Endodermal cell (in vitro differentiated cells): ENCODE measurements at regions not wholly inside any gene's neighbourhood (a gene's known extent, or its start where the extent isn't known, plus 50 kb on each side); places are given as distances from the start of the nearest gene placed in this dataset.

Experiments
- DNase-seq: peaks from one replicate; pipeline ENCODE4 v3.0.0-alpha.2; 2017
- H3K27ac ChIP-seq: 2 replicates; pipeline ENCODE4 v1.5.1; 2013; ENCODE audit warnings: mild to moderate bottlenecking, low read depth, low read length, moderate library complexity
- H3K27me3 ChIP-seq: 2 replicates; pipeline ENCODE4 v1.6.1; 2013; ENCODE audit warnings: mild to moderate bottlenecking, low read length, moderate library complexity; ENCODE audit not compliant: insufficient read depth, control insufficient read depth, poor library complexity, severe bottlenecking
- H3K36me3 ChIP-seq: 2 replicates; pipeline ENCODE4 v1.7.0; 2013; ENCODE audit warnings: mild to moderate bottlenecking, low read length, moderate library complexity; ENCODE audit not compliant: control insufficient read depth, insufficient read depth
- H3K4me1 ChIP-seq: one replicate; pipeline ENCODE4 v1.7.0; 2013; ENCODE audit warnings: low read length; ENCODE audit not compliant: control insufficient read depth, insufficient read depth
- H3K4me3 ChIP-seq: 2 replicates; pipeline ENCODE4 v1.5.1; 2013; ENCODE audit warnings: mild to moderate bottlenecking, low read length, moderate library complexity
- H3K9ac ChIP-seq: 2 replicates; pipeline ENCODE4 v1.6.1; 2013; ENCODE audit warnings: mild to moderate bottlenecking, low read length, moderate library complexity; ENCODE audit not compliant: poor library complexity, severe bottlenecking; ENCODE audit errors: extremely low read depth
- H3K9me3 ChIP-seq: 2 replicates; pipeline ENCODE4 v1.6.1; 2013; ENCODE audit warnings: mild to moderate bottlenecking, low read length, moderate library complexity; ENCODE audit not compliant: control insufficient read depth
- H3K27ac Mint-ChIP-seq: 2 replicates; pipeline ENCODE4 v1.8.0; 2020; ENCODE audit warnings: mixed read lengths
- H3K27me3 Mint-ChIP-seq: 2 replicates; pipeline ENCODE4 v1.8.0; 2021; ENCODE audit warnings: mild to moderate bottlenecking, mixed read lengths; ENCODE audit not compliant: insufficient read depth
- H3K36me3 Mint-ChIP-seq: 2 replicates; pipeline ENCODE4 v1.8.0; 2020; ENCODE audit warnings: low read depth, mixed read lengths
- H3K4me1 Mint-ChIP-seq: 2 replicates; pipeline ENCODE4 v1.8.0; 2020; ENCODE audit warnings: mixed read lengths
- H3K4me3 Mint-ChIP-seq: 2 replicates; pipeline ENCODE4 v1.8.0; 2020; ENCODE audit warnings: mild to moderate bottlenecking, moderate library complexity, mixed read lengths
- H3K9me3 Mint-ChIP-seq: 2 replicates; pipeline ENCODE4 v1.8.0; 2020; ENCODE audit warnings: mild to moderate bottlenecking, mixed read lengths
- WGBS, 2 experiments: methylation state at CpG; one replicate each; pipeline versions ENCODE4 v1.1.5 to v1.1.7; 2013; ENCODE audit warnings: missing lambda C conversion rate in 2 of 2, mixed read lengths in 1 of 2; ENCODE audit not compliant: insufficient coverage in 1 of 2, insufficient read length in 1 of 2; 5-methylcytosine and 5-hydroxymethylcytosine counted together
- TF ChIP-seq, protein P1 (sequence below): fragments of 200-600 bp; sonication (generic); conservative IDR thresholded peaks from 2 replicates; pipeline ENCODE4 v1.5.0; 2021; ENCODE audit warnings: antibody characterized with exemption, mild to moderate bottlenecking

DNA sequence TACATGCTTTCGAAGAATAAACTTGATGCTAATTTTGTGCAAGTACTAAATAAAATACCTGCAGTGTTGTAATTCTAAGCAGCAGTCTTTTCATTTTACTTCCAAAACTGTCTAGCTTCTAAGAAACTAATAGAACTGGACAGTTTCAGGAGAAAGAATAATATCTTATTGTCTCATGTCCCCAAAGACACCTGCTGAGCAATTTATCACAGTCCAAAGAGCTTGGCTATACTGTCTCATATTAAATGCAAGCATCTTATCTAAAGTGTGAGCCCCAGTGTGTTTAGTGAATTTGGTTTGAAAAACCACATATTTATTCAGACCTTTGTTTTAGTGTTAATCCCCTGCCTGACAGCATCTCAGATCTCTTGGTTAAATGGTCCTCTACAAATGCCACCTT is 374.3 kb downstream of the TMX3 start:
- no peak overlapping the region for H3K4me3 ChIP-seq
- no peaks in the 10 kb centered on the region for H3K27me3 ChIP-seq
- Mint-ChIP-seq H3K36me3 (no peaks in the 10 kb centered on the region), H3K4me3 (no peak overlapping the region), H3K4me1 (peaks cover 7% of the 10 kb centered on the region), H3K27me3 (no peaks in the 10 kb centered on the region), H3K9me3 (no peaks in the 10 kb centered on the region), H3K27ac (no peak overlapping the region)
- no peak overlapping the region for H3K9ac ChIP-seq
- H3K36me3 ChIP-seq: no peaks in the 10 kb centered on the region
- H3K9me3 ChIP-seq: no peaks in the 10 kb centered on the region
- H3K4me1 ChIP-seq: no peaks in the 10 kb centered on the region
- no peak for DNase-seq
- no peak overlapping the region for H3K27ac ChIP-seq
- WGBS, 2 experiments: 93 to 100% methylated on average over 1 of the region's 1 CpG
- TF ChIP-seq, protein P1, sequence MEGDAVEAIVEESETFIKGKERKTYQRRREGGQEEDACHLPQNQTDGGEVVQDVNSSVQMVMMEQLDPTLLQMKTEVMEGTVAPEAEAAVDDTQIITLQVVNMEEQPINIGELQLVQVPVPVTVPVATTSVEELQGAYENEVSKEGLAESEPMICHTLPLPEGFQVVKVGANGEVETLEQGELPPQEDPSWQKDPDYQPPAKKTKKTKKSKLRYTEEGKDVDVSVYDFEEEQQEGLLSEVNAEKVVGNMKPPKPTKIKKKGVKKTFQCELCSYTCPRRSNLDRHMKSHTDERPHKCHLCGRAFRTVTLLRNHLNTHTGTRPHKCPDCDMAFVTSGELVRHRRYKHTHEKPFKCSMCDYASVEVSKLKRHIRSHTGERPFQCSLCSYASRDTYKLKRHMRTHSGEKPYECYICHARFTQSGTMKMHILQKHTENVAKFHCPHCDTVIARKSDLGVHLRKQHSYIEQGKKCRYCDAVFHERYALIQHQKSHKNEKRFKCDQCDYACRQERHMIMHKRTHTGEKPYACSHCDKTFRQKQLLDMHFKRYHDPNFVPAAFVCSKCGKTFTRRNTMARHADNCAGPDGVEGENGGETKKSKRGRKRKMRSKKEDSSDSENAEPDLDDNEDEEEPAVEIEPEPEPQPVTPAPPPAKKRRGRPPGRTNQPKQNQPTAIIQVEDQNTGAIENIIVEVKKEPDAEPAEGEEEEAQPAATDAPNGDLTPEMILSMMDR: no peak

DNA sequence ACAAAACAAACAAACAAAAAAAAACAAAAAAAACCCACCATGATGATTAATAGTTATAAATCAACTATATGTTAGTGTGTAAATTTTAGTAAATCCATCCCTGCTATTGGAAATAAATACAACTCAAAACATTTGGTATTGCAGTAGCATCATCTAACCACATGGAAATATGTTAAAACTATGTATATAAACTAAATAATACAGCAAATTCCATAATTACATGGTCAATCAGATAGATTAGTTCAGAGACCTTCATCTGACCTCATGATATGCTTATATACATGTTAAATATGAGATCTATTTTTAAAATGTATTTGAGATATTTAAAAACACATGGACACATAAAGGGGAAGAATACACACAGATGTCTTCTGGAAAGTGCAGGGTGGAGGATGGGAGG is 384.2 kb downstream of the TMX3 start:
- no peaks in the 10 kb centered on the region for H3K27me3 Mint-ChIP-seq
- H3K27ac Mint-ChIP-seq: no peak overlapping the region
- no peak overlapping the region for H3K9ac ChIP-seq
- H3K27ac ChIP-seq: no peak overlapping the region
- H3K36me3 Mint-ChIP-seq: no peaks in the 10 kb centered on the region
- no peak overlapping the region for H3K4me3 Mint-ChIP-seq
- TF ChIP-seq, protein P1: peak; percentile 60
- no peaks in the 10 kb centered on the region for H3K9me3 ChIP-seq
- H3K27me3 ChIP-seq: no peaks in the 10 kb centered on the region
- H3K9me3 Mint-ChIP-seq: no peaks in the 10 kb centered on the region
- H3K4me1 Mint-ChIP-seq: no peaks in the 10 kb centered on the region
- H3K4me3 ChIP-seq: no peak overlapping the region
- no peak for DNase-seq
- no peaks in the 10 kb centered on the region for H3K36me3 ChIP-seq
- H3K4me1 ChIP-seq: no peaks in the 10 kb centered on the region

DNA sequence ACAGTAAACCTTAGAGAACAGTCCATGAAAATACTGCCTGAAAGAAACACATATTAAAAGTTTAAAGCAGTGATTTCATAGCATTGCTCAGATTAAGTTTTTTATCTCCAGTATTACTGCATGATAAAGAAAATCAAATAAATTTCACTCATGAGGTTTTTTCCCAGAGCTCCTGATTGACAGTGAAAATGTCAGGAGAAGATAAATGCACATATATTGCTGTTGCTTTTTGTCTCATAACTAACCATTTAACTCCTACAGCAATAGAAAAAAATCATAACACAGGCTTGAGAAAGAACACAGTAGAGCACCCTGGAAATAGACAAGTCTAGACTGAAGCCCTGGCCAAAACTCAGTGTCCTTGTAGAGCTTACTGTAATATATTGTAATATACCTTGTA is 391.0 kb downstream of the TMX3 start:
- Histone ChIP-seq H3K27me3 (no peaks in the 10 kb centered on the region), H3K4me1 (no peaks in the 10 kb centered on the region), H3K27ac (no peak overlapping the region), H3K9ac (no peak overlapping the region), H3K9me3 (no peaks in the 10 kb centered on the region), H3K4me3 (no peak overlapping the region), H3K36me3 (no peaks in the 10 kb centered on the region)
- H3K27me3 Mint-ChIP-seq: no peaks in the 10 kb centered on the region
- H3K36me3 Mint-ChIP-seq: no peaks in the 10 kb centered on the region
- no peaks in the 10 kb centered on the region for H3K4me1 Mint-ChIP-seq
- no peak for DNase-seq
- H3K4me3 Mint-ChIP-seq: no peak overlapping the region
- TF ChIP-seq, protein P1: no peak
- H3K27ac Mint-ChIP-seq: no peak overlapping the region
- H3K9me3 Mint-ChIP-seq: peaks cover 3% of the 10 kb centered on the region
